ENCODE measurements at regions not wholly inside any gene's neighbourhood (a gene's known extent, or its start where the extent isn't known, plus 50 kb on each side); places are given as distances from the start of the nearest gene placed in this dataset.

- no peak overlapping the region for H3K27ac ChIP-seq (replicated peaks)
- DNase-seq (ENCODE audit: low read depth in 1 of 2, low spot score in 1 of 2) = no peak
- TF ChIP-seq REST (IDR thresholded peaks at IDR 0.05; ENCODE audit: insufficient replicate concordance, low read depth) (no peak), CTCF (IDR thresholded peaks at IDR 0.05; ENCODE audit: insufficient read depth, low read length) (no peak), SPI1 (IDR thresholded peaks at IDR 0.05; ENCODE audit: borderline replicate concordance, low read depth) (no peak), POLR2AphosphoS5 (IDR thresholded peaks at IDR 0.05; ENCODE audit: low read depth) (no peak), GABPA (IDR thresholded peaks at IDR 0.05; ENCODE audit: low read depth) (no peak)
- no peaks in the 10 kb centered on the region for H3K27me3 ChIP-seq (ENCODE audit: insufficient read depth, poor library complexity, severe bottlenecking)
- H3K4me3 ChIP-seq (replicated peaks; ENCODE audit: insufficient read depth, low read length) = no peak overlapping the region
Observed at GRCh38 chr13:69450245-69450644, 657.4 kb upstream of the ATXN8OS start.

GRCh38 chr13:69425235-69425634 lies 682.4 kb upstream of the ATXN8OS start:
- no peak for DNase-seq (ENCODE audit: low read depth in 1 of 2, low spot score in 1 of 2)
- Histone ChIP-seq H3K4me3 (replicated peaks; ENCODE audit: insufficient read depth, low read length) (no peak overlapping the region), H3K27me3 (ENCODE audit: insufficient read depth, poor library complexity, severe bottlenecking) (no peaks in the 10 kb centered on the region), H3K27ac (replicated peaks) (no peak overlapping the region)
- no peak for TF ChIP-seq REST (IDR thresholded peaks at IDR 0.05; ENCODE audit: insufficient replicate concordance, low read depth)
- TF ChIP-seq SPI1 (IDR thresholded peaks at IDR 0.05; ENCODE audit: borderline replicate concordance, low read depth) = no peak
- TF ChIP-seq CTCF (IDR thresholded peaks at IDR 0.05; ENCODE audit: insufficient read depth, low read length) = no peak
- TF ChIP-seq POLR2AphosphoS5 (IDR thresholded peaks at IDR 0.05; ENCODE audit: low read depth) = no peak
- TF ChIP-seq GABPA (IDR thresholded peaks at IDR 0.05; ENCODE audit: low read depth) = no peak

GRCh38 chr13:69423844-69424243 lies 683.8 kb upstream of the ATXN8OS start:
- no peaks in the 10 kb centered on the region for H3K27me3 ChIP-seq (ENCODE audit: insufficient read depth, poor library complexity, severe bottlenecking)
- DNase-seq (ENCODE audit: low read depth in 1 of 2, low spot score in 1 of 2) = no peak
- H3K27ac ChIP-seq (replicated peaks) = no peak overlapping the region

GRCh38 chr13:69418319-69418718 lies 689.3 kb upstream of the ATXN8OS start:
- H3K27ac ChIP-seq (replicated peaks) = no peak overlapping the region
- no peak for DNase-seq (ENCODE audit: low read depth in 1 of 2, low spot score in 1 of 2)

More at GRCh38 chr13:69423844-69424243, 683.8 kb upstream of the ATXN8OS start:
- H3K4me3 ChIP-seq (replicated peaks; ENCODE audit: insufficient read depth, low read length) = no peak overlapping the region
- no peak for TF ChIP-seq GABPA (IDR thresholded peaks at IDR 0.05; ENCODE audit: low read depth)

More at GRCh38 chr13:69418319-69418718, 689.3 kb upstream of the ATXN8OS start:
- H3K4me3 ChIP-seq (replicated peaks; ENCODE audit: insufficient read depth, low read length) = no peak overlapping the region
- no peak for TF ChIP-seq POLR2AphosphoS5 (IDR thresholded peaks at IDR 0.05; ENCODE audit: low read depth)
- TF ChIP-seq SPI1 (IDR thresholded peaks at IDR 0.05; ENCODE audit: borderline replicate concordance, low read depth) = no peak
- no peak for TF ChIP-seq REST (IDR thresholded peaks at IDR 0.05; ENCODE audit: insufficient replicate concordance, low read depth)
- TF ChIP-seq GABPA (IDR thresholded peaks at IDR 0.05; ENCODE audit: low read depth) = no peak
- no peak for TF ChIP-seq CTCF (IDR thresholded peaks at IDR 0.05; ENCODE audit: insufficient read depth, low read length)
- H3K27me3 ChIP-seq (ENCODE audit: insufficient read depth, poor library complexity, severe bottlenecking) = no peaks in the 10 kb centered on the region

Measured in HL-60 (cell line).